HFFc6 (cell line): ENCODE measurements at regions not wholly inside any gene's neighbourhood (a gene's known extent, or its start where the extent isn't known, plus 50 kb on each side); places are given as distances from the start of the nearest gene placed in this dataset.

Experiments
- DNase-seq: peaks from one replicate; pipeline ENCODE4 v3.0.0-alpha.2; 2018
- H3K27ac Mint-ChIP-seq: 2 replicates; pipeline ENCODE4 v1.8.0; 2020; ENCODE audit warnings: mild to moderate bottlenecking, mixed read lengths
- H3K27me3 Mint-ChIP-seq: 2 replicates; pipeline ENCODE4 v1.8.0; 2021; ENCODE audit warnings: mild to moderate bottlenecking, moderate library complexity, mixed read lengths; ENCODE audit not compliant: insufficient read depth
- H3K36me3 Mint-ChIP-seq: 2 replicates; pipeline ENCODE4 v1.8.0; 2021; ENCODE audit warnings: low read depth, mixed read lengths
- H3K4me1 Mint-ChIP-seq: 2 replicates; pipeline ENCODE4 v1.8.0; 2020; ENCODE audit warnings: low read depth, mixed read lengths
- H3K4me3 Mint-ChIP-seq: 2 replicates; pipeline ENCODE4 v1.8.0; 2020; ENCODE audit warnings: mild to moderate bottlenecking, moderate library complexity, mixed read lengths
- H3K9me3 Mint-ChIP-seq: 2 replicates; pipeline ENCODE4 v1.8.0; 2020; ENCODE audit warnings: mild to moderate bottlenecking, mixed read lengths
- CTCF ChIP-seq: fragments of 200-600 bp; sonication (generic); IDR thresholded peaks from 2 replicates; pipeline ENCODE4 v1.5.0; 2021; ENCODE audit warnings: antibody characterized with exemption, mild to moderate bottlenecking

GRCh38 chr5:111901296-111901695 is 144.3 kb upstream of the NREP start:
- H3K9me3 Mint-ChIP-seq: peaks cover 15% of the 10 kb centered on the region
- no peak for DNase-seq
- H3K27me3 Mint-ChIP-seq: no peaks in the 10 kb centered on the region
- peaks cover 24% of the 10 kb centered on the region for H3K36me3 Mint-ChIP-seq
- H3K4me1 Mint-ChIP-seq: peaks cover 7% of the 10 kb centered on the region; the same call in 1 of the 2 replicates
- no peak overlapping the region for H3K27ac Mint-ChIP-seq
- no peak overlapping the region for H3K4me3 Mint-ChIP-seq
- TF ChIP-seq CTCF: no peak

DNA sequence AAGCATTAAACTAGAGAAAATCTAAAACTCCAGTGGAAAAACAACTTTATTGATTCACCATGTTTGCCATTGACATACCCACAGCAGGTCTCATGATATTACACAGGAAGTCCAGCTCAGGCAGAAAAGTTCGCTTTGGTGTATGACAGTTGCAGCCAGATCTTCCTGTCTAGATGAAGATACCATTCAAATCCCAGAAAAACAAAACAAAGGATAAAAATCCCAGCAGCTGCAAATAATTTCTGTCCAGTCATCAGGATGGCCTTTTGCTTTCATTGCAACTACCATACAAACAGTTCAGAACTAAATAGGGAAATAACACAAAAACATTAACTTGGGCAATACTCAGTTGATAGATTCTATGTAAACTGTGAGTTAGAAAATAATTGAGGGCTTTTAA is 136.0 kb upstream of the NREP start:
- Mint-ChIP-seq H3K36me3 (peaks cover 2% of the 10 kb centered on the region), H3K27me3 (no peaks in the 10 kb centered on the region), H3K9me3 (peaks cover 8% of the 10 kb centered on the region), H3K4me1 (peaks cover 10% of the 10 kb centered on the region), H3K27ac (peak overlapping the region; percentile 59), H3K4me3 (no peak overlapping the region)
- no peak for TF ChIP-seq CTCF
- peak; percentile 17 for DNase-seq

DNA sequence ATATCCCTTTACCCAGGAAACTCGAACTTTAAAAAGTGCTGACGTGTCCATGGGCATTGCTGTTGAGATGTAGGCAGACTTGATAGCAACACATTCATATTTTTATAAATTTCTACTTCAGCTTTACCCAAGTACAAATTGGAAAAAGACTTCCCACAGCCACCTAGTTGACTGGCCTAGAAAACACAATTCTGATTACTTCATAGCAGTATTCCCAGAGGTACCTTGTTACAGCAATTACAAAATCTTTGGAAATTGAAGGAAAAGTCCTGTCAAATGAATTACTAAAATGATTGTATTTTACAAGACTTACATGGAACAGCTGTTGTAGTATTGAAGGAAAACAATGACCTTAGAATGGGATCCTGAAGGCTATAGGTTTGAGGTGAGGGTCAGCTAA is 130.7 kb upstream of the NREP start:
- no peak for DNase-seq
- TF ChIP-seq CTCF: no peak
- H3K4me1 Mint-ChIP-seq: peaks cover 3% of the 10 kb centered on the region
- no peaks in the 10 kb centered on the region for H3K27me3 Mint-ChIP-seq
- H3K4me3 Mint-ChIP-seq: no peak overlapping the region
- no peak overlapping the region for H3K27ac Mint-ChIP-seq
- peaks cover 11% of the 10 kb centered on the region for H3K9me3 Mint-ChIP-seq
- peaks cover 8% of the 10 kb centered on the region for H3K36me3 Mint-ChIP-seq

- Mint-ChIP-seq H3K9me3 (no peaks in the 10 kb centered on the region), H3K27ac (no peak overlapping the region), H3K36me3 (no peaks in the 10 kb centered on the region), H3K4me1 (peaks cover 6% of the 10 kb centered on the region; the same call in 1 of the 2 replicates), H3K4me3 (no peak overlapping the region), H3K27me3 (no peaks in the 10 kb centered on the region)
- TF ChIP-seq CTCF: no peak
- no peak for DNase-seq
These were observed 112.7 kb upstream of the NREP start for GRCh38 chr5:111869681-111870080.

- no peaks in the 10 kb centered on the region for H3K36me3 Mint-ChIP-seq
- TF ChIP-seq CTCF: no peak
- H3K27me3 Mint-ChIP-seq: no peaks in the 10 kb centered on the region
- no peaks in the 10 kb centered on the region for H3K9me3 Mint-ChIP-seq
- no peak overlapping the region for H3K4me3 Mint-ChIP-seq
- DNase-seq: peak; percentile 19
- H3K27ac Mint-ChIP-seq: no peak overlapping the region
- H3K4me1 Mint-ChIP-seq: peaks cover 16% of the 10 kb centered on the region; the same call in 1 of the 2 replicates
These were observed 108.4 kb upstream of the NREP start for GRCh38 chr5:111865356-111865755.

DNA sequence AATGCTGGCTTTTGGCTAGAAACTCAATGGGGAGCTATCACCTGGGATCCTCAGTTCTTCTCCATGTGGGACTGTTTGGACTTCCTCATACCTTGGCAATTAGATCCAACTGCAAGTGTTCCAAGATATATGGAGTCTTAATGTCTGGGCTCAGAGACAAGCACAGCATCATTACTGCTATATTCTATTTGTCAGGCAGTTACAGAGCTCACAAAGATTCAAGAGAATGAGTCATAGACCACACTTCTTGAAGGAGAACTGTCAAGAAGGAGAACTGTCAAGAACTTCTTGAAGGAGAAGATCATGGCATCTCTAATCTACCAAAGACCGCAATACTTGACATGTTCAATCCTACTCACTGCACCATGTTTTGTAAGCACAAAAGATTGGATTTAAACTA is 106.8 kb upstream of the NREP start:
- Mint-ChIP-seq H3K27me3 (no peaks in the 10 kb centered on the region), H3K4me1 (peaks cover 32% of the 10 kb centered on the region), H3K36me3 (no peaks in the 10 kb centered on the region), H3K4me3 (no peak overlapping the region), H3K27ac (no peak overlapping the region), H3K9me3 (no peaks in the 10 kb centered on the region)
- no peak for TF ChIP-seq CTCF
- no peak for DNase-seq
